Peyer's patch (tissue), 4 donors: ENCODE measurements at regions not wholly inside any gene's neighbourhood (a gene's known extent, or its start where the extent isn't known, plus 50 kb on each side); places are given as distances from the start of the nearest gene placed in this dataset.

Experiments used
- CTCF ChIP-seq, 6 experiments: fragments of 450-650 bp in 4 of 6; fragments of 200-600 bp in 2 of 6; sonication (generic) in 1 of 6; IDR thresholded peaks; one replicate each; pipeline ENCODE4 v1.5.1; 2017 to 2019; ENCODE audit warnings: antibody characterized with exemption in 6 of 6, mild to moderate bottlenecking in 3 of 6, moderate library complexity in 1 of 6
- POLR2A ChIP-seq, 2 donors: fragments of 450-650 bp; IDR thresholded peaks; one replicate each; pipeline ENCODE4 v1.5.1; 2017; ENCODE audit warnings: antibody characterized with exemption in 2 of 2, mild to moderate bottlenecking in 2 of 2, moderate library complexity in 2 of 2

GRCh38 chr3:113079218-113079961, 88.6 kb downstream of the GTPBP8 start:
- TF ChIP-seq CTCF (IDR thresholded peaks at IDR 0.05) (no peak), POLR2A (IDR thresholded peaks at IDR 0.05) (no peak)
